Stimulated activated naive CD8-positive, alpha-beta T cell treated with anti-CD3 and anti-CD28 coated beads, Interleukin-15, amount 100 ng/mL, for 72 hours (primary cell): ENCODE measurements at regions not wholly inside any gene's neighbourhood (a gene's known extent, or its start where the extent isn't known, plus 50 kb on each side); places are given as distances from the start of the nearest gene placed in this dataset.

Source experiments
- ATAC-seq: fragments of 150-1000 bp; cut with Tn5 transposase; 2 replicates; pipeline ENCODE4 v1.10.0; 2021; ENCODE audit warnings: mild to moderate bottlenecking, moderate library complexity
- DNase-seq, 2 donors: peaks; one replicate each; pipeline ENCODE4 v3.0.0; 2021 to 2022
- H3K27ac Mint-ChIP-seq, 2 donors: one replicate each; pipeline ENCODE4 v1.8.0; 2022; ENCODE audit warnings: mild to moderate bottlenecking in 2 of 2, mixed read lengths in 2 of 2, moderate library complexity in 2 of 2
- H3K27me3 Mint-ChIP-seq: one replicate; pipeline ENCODE4 v1.8.0; 2022; ENCODE audit warnings: mixed read lengths
- H3K4me1 Mint-ChIP-seq: one replicate; pipeline ENCODE4 v1.8.0; 2022; ENCODE audit warnings: mild to moderate bottlenecking, mixed read lengths
- H3K4me3 Mint-ChIP-seq, 2 donors: one replicate each; pipeline ENCODE4 v1.8.0; 2022; ENCODE audit warnings: mild to moderate bottlenecking in 2 of 2, mixed read lengths in 2 of 2, moderate library complexity in 1 of 2
- H3K9me3 Mint-ChIP-seq, 2 donors: one replicate each; pipeline ENCODE4 v1.8.0; 2022; ENCODE audit warnings: mixed read lengths in 2 of 2

DNA sequence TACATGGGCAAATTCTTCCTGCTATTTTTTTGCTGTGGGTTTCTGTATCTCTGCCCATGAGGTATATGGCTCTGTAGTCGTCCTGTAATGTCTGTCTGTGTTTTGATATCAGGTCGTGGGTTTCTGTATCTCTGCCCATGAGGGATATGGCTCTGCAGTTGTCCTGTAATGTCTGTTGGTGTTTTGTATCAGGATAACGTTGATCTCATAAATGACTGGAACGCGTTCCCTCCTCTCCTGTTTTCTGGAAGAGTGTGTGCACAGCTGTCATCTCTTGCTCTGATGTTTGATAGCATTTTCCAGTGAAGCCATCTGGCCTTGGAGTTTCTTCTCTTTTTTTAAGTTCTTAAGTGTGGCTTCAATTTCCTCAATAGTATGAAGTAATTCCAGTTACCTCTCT is 57.2 kb downstream of the SOX1 start:
- no peak for DNase-seq
- ATAC-seq: no peak
- H3K9me3 Mint-ChIP-seq: no peaks in the 10 kb centered on the region
- H3K4me1 Mint-ChIP-seq: no peaks in the 10 kb centered on the region
- H3K4me3 Mint-ChIP-seq: no peak overlapping the region
- H3K27me3 Mint-ChIP-seq: peaks cover 21% of the 10 kb centered on the region
- H3K27ac Mint-ChIP-seq: no peak overlapping the region

GRCh38 chr13:112127564-112128330 is 60.8 kb downstream of the SOX1 start:
- ATAC-seq: no peak
- H3K27me3 Mint-ChIP-seq: peaks cover 12% of the 10 kb centered on the region
- no peaks in the 10 kb centered on the region for H3K4me1 Mint-ChIP-seq
- no peak overlapping the region for H3K4me3 Mint-ChIP-seq
- no peak for DNase-seq
- H3K9me3 Mint-ChIP-seq: no peaks in the 10 kb centered on the region
- no peak overlapping the region for H3K27ac Mint-ChIP-seq

- Mint-ChIP-seq H3K4me1 (no peaks in the 10 kb centered on the region), H3K27ac (no peak overlapping the region), H3K9me3 (no peaks in the 10 kb centered on the region), H3K4me3 (no peak overlapping the region), H3K27me3 (peaks cover 12% of the 10 kb centered on the region)
- no peak for ATAC-seq
- no peak for DNase-seq
Measured at GRCh38 chr13:112128331-112128610, 61.3 kb downstream of the SOX1 start.

DNA sequence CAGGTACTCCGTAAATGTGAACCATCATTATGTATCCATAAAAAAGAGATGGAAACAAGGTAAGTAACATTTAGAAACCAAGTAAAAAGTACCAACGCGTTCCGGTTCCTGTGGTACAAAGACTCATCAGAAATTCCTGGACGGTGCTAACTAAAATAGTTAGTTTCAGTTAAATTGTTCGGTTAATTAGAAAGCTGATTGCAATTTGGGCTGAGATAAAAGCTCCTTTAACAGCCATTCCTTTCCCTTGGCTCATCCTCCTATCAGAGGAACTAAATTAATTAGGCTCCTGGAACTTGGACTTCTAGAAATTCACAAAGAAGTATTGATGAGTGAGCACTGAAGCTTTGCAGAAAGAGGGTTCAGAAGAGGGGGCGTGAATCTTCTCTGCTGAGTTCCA is 63.5 kb downstream of the SOX1 start:
- H3K27me3 Mint-ChIP-seq: peaks cover 20% of the 10 kb centered on the region
- no peaks in the 10 kb centered on the region for H3K9me3 Mint-ChIP-seq
- no peak overlapping the region for H3K4me3 Mint-ChIP-seq
- no peak for ATAC-seq
- no peak for DNase-seq
- no peak overlapping the region for H3K27ac Mint-ChIP-seq
- H3K4me1 Mint-ChIP-seq: no peaks in the 10 kb centered on the region

GRCh38 chr13:112131081-112131712 is 64.2 kb downstream of the SOX1 start:
- DNase-seq (no peak), ATAC-seq (no peak)
- Mint-ChIP-seq H3K4me1 (no peaks in the 10 kb centered on the region), H3K27ac (no peak overlapping the region), H3K4me3 (no peak overlapping the region), H3K27me3 (peaks cover 20% of the 10 kb centered on the region), H3K9me3 (no peaks in the 10 kb centered on the region)

DNA sequence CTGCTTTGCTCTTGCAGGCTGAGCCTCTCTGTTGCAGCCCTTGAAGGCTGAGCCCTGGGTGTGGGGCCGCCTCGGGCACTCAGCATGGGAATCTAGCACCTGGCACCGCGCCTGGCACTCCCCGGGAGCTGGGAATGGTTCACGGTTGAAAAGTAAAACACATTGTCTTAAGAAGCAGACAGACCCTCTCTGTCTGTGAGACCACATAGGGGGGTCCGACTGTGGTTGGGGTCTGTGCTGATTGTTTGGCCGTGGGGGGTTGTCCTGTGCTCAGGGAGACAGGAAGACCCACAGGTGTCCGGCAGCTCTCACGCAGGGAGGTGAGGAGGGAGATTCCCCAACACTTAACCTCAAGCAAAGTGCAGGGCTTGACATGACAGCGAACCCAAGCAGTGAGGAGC is 64.8 kb downstream of the SOX1 start:
- no peak overlapping the region for H3K4me3 Mint-ChIP-seq
- no peak for DNase-seq

DNA sequence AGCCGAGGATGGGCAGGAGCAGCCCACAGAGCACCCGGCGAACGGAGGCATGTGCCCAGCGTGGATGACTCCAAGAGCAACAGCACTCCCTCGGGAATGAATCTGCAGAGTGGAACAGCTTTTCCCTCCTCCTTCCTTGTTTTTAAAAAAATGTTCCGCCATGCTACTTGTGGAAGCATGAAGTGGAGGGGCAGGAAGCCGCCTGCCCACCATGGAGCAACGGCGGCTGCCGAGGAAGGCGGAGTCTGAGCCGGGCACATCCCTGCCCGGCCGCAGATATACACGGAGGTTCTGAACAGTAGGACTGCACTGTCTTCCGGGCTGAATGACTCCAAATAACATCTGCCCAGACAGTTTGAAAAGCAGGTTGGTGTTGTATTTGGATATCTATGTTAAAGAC is 65.2 kb downstream of the SOX1 start:
- Mint-ChIP-seq H3K27me3 (peaks cover 20% of the 10 kb centered on the region), H3K9me3 (no peaks in the 10 kb centered on the region), H3K27ac (no peak overlapping the region), H3K4me1 (no peaks in the 10 kb centered on the region), H3K4me3 (no peak overlapping the region)
- DNase-seq (no peak), ATAC-seq (no peak)

More for the DNA sequence above, 64.8 kb downstream of the SOX1 start:
- Mint-ChIP-seq H3K27me3 (peaks cover 20% of the 10 kb centered on the region), H3K9me3 (no peaks in the 10 kb centered on the region), H3K27ac (no peak overlapping the region), H3K4me1 (no peaks in the 10 kb centered on the region)
- ATAC-seq: no peak

DNA sequence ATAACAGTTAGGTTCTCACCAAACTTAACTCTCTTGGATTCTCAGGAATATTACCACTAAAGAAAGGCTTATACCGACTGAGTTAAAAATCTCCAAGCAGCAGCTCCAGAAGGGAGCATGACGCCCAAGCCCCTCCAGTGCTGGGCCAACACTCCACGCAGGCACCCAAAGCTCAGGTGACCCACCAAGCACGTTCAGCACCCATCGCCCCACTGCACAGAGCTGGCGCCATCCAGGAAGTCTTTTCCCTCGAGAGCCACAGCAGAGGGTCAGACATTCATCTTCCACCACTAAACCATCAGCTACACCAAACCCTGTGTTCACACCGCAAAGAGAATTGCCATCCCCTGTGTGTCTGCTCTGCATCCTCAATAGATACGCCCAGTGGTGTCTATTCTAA is 65.7 kb downstream of the SOX1 start:
- H3K4me1 Mint-ChIP-seq: no peaks in the 10 kb centered on the region
- DNase-seq (no peak), ATAC-seq (no peak)
- no peaks in the 10 kb centered on the region for H3K9me3 Mint-ChIP-seq
- no peak overlapping the region for H3K4me3 Mint-ChIP-seq
- no peak overlapping the region for H3K27ac Mint-ChIP-seq
- peaks cover 20% of the 10 kb centered on the region for H3K27me3 Mint-ChIP-seq

GRCh38 chr13:112133499-112134390 is 66.8 kb downstream of the SOX1 start:
- Mint-ChIP-seq H3K27ac (no peak overlapping the region), H3K9me3 (no peaks in the 10 kb centered on the region), H3K27me3 (peaks cover 11% of the 10 kb centered on the region), H3K4me1 (no peaks in the 10 kb centered on the region), H3K4me3 (no peak overlapping the region)
- ATAC-seq (no peak), DNase-seq (no peak)

DNA sequence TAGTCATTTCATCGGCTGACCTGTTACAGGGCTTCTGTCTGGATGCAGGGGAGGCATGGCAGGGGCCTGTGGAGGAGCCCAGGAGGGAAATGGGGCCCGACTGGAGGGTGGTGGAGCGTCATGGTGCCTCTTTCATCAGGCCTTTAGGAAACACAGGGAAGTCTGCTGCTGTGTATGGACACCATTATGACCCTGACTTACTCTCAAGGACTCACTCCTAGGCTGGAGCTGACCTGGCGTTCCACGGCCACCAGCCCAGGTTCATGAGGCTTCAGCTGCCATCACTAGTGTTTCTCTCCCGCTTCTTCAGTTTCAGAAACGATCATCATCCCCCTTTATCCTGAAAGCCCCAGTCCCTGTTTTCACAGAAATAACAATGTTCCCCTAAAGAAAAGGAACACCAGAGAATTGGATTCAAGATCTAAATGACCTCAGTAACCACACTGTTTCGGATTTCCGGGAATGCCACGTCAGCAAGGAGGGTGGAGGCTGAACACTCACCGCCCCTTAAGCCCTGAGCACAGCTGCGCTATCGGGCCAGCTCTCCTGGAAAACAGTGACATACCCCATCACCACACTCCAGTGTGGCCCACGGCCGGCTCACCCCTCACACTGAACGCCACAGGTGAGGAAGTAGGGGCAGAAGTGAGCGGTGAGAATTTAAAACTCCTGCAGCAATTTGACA is 67.6 kb downstream of the SOX1 start:
- H3K9me3 Mint-ChIP-seq: no peaks in the 10 kb centered on the region
- no peak for DNase-seq
- H3K4me1 Mint-ChIP-seq: no peaks in the 10 kb centered on the region
- H3K4me3 Mint-ChIP-seq: no peak overlapping the region
- no peak for ATAC-seq
- H3K27ac Mint-ChIP-seq: no peak overlapping the region
- H3K27me3 Mint-ChIP-seq: peaks cover 8% of the 10 kb centered on the region

- no peak overlapping the region for H3K4me3 Mint-ChIP-seq
- ATAC-seq (no peak), DNase-seq (no peak)
- no peaks in the 10 kb centered on the region for H3K9me3 Mint-ChIP-seq
- H3K27me3 Mint-ChIP-seq: peaks cover 8% of the 10 kb centered on the region
- H3K4me1 Mint-ChIP-seq: no peaks in the 10 kb centered on the region
- H3K27ac Mint-ChIP-seq: no peak overlapping the region
Measured at GRCh38 chr13:112136095-112136494, 69.1 kb downstream of the SOX1 start.

GRCh38 chr13:112137144-112137543 is 70.2 kb downstream of the SOX1 start:
- H3K27me3 Mint-ChIP-seq: peaks cover 8% of the 10 kb centered on the region
- no peaks in the 10 kb centered on the region for H3K9me3 Mint-ChIP-seq
- no peak overlapping the region for H3K27ac Mint-ChIP-seq
- no peak for ATAC-seq
- no peaks in the 10 kb centered on the region for H3K4me1 Mint-ChIP-seq
- DNase-seq: no peak
- no peak overlapping the region for H3K4me3 Mint-ChIP-seq

GRCh38 chr13:112140366-112140765 is 73.4 kb downstream of the SOX1 start:
- Mint-ChIP-seq H3K4me1 (no peaks in the 10 kb centered on the region), H3K4me3 (no peak overlapping the region), H3K9me3 (no peaks in the 10 kb centered on the region), H3K27ac (no peak overlapping the region), H3K27me3 (no peaks in the 10 kb centered on the region)
- ATAC-seq (no peak), DNase-seq (no peak)

GRCh38 chr13:112141643-112142400 is 74.9 kb downstream of the SOX1 start:
- no peak overlapping the region for H3K27ac Mint-ChIP-seq
- DNase-seq (no peak), ATAC-seq (peak; percentile 33)
- H3K9me3 Mint-ChIP-seq: peaks cover 0 to 7% of the 10 kb centered on the region in 2 donors
- no peak overlapping the region for H3K4me3 Mint-ChIP-seq
- H3K4me1 Mint-ChIP-seq: no peaks in the 10 kb centered on the region
- no peaks in the 10 kb centered on the region for H3K27me3 Mint-ChIP-seq

DNA sequence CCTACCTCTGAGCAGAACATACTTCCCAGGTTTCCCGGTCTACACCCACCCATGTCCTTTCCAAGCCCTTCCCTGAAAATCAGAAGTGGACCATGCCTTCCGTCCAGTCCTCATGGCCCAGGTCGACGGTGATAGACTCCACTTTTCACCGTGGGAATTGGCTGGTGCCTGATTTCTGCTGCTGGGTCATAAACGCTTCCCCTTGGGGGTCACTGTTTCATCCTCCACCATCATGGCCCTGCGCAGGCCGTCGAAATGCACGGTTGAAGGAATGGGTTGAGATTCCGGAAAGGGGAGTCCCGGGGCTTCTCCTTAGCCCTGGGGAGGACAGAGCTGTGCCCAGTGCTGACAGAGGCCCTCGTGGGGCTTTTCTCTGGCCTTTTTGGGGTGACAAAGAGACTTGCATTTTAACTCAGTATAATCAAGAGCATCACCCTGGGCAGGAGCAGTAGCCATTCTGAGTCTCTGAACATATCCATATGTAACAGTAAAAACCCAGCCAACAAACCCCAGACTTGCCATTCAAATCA is 75.5 kb downstream of the SOX1 start:
- no peaks in the 10 kb centered on the region for H3K4me1 Mint-ChIP-seq
- ATAC-seq: no peak
- H3K27me3 Mint-ChIP-seq: no peaks in the 10 kb centered on the region
- no peak for DNase-seq
- no peak overlapping the region for H3K4me3 Mint-ChIP-seq
- H3K27ac Mint-ChIP-seq: no peak overlapping the region
- H3K9me3 Mint-ChIP-seq: peaks cover 0 to 14% of the 10 kb centered on the region in 2 donors
